Nephron (organoid): ENCODE measurements at regions not wholly inside any gene's neighbourhood (a gene's known extent, or its start where the extent isn't known, plus 50 kb on each side); places are given as distances from the start of the nearest gene placed in this dataset.

Experiments
- H3K27ac Mint-ChIP-seq, 3 experiments: 2 replicates each; pipeline ENCODE4 v1.8.0; 2020; ENCODE audit warnings: mixed read lengths in 3 of 3, mild to moderate bottlenecking in 2 of 3, moderate library complexity in 1 of 3
- H3K27me3 Mint-ChIP-seq: 2 replicates; pipeline ENCODE4 v1.8.0; 2021; ENCODE audit warnings: low read depth, mild to moderate bottlenecking, moderate library complexity, mixed read lengths
- H3K36me3 Mint-ChIP-seq: 2 replicates; pipeline ENCODE4 v1.8.0; 2020; ENCODE audit warnings: low read depth, mixed read lengths
- H3K4me1 Mint-ChIP-seq: 2 replicates; pipeline ENCODE4 v1.8.0; 2020; ENCODE audit warnings: mixed read lengths
- H3K4me3 Mint-ChIP-seq, 3 experiments: 2 replicates each; pipeline ENCODE4 v1.8.0; 2020; ENCODE audit warnings: mild to moderate bottlenecking in 3 of 3, mixed read lengths in 3 of 3, moderate library complexity in 2 of 3
- H3K9me3 Mint-ChIP-seq: 2 replicates; pipeline ENCODE4 v1.8.0; 2020; ENCODE audit warnings: mixed read lengths
- CTCF ChIP-seq, 3 experiments: fragments of 200-600 bp; sonication (generic); IDR thresholded peaks; one replicate each; pipeline ENCODE4 v1.5.0; 2021; ENCODE audit warnings: antibody characterized with exemption in 3 of 3; ENCODE audit not compliant: unreplicated experiment in 3 of 3

GRCh38 chr1:229076195-229076594 is 194.7 kb upstream of the RAB4A start:
- Mint-ChIP-seq H3K36me3 (no peaks in the 10 kb centered on the region), H3K4me1 (peaks cover 10% of the 10 kb centered on the region), H3K27me3 (no peaks in the 10 kb centered on the region), H3K9me3 (no peaks in the 10 kb centered on the region), H3K4me3 (no peak overlapping the region), H3K27ac (no peak overlapping the region)
- no peak for TF ChIP-seq CTCF (IDR thresholded peaks at IDR 0.05; ENCODE audit: unreplicated experiment in 3 of 3)

- peaks cover 27% of the 10 kb centered on the region for H3K9me3 Mint-ChIP-seq
- no peak for TF ChIP-seq CTCF (IDR thresholded peaks at IDR 0.05; ENCODE audit: unreplicated experiment in 3 of 3)
- no peak overlapping the region for H3K27ac Mint-ChIP-seq
- peaks cover 7% of the 10 kb centered on the region for H3K27me3 Mint-ChIP-seq
- H3K4me3 Mint-ChIP-seq, result no peak overlapping the region
- peaks cover 5% of the 10 kb centered on the region for H3K4me1 Mint-ChIP-seq
- peaks cover 6% of the 10 kb centered on the region for H3K36me3 Mint-ChIP-seq
Measured at GRCh38 chr1:229079016-229079595, 191.8 kb upstream of the RAB4A start.

- TF ChIP-seq CTCF (IDR thresholded peaks at IDR 0.05; ENCODE audit: unreplicated experiment in 3 of 3), result no peak
- no peak overlapping the region for H3K4me3 Mint-ChIP-seq
- H3K27ac Mint-ChIP-seq, result no peak overlapping the region
- peaks cover 10% of the 10 kb centered on the region for H3K36me3 Mint-ChIP-seq
- peaks cover 5% of the 10 kb centered on the region for H3K4me1 Mint-ChIP-seq
- peaks cover 33% of the 10 kb centered on the region for H3K9me3 Mint-ChIP-seq
- H3K27me3 Mint-ChIP-seq, result peaks cover 7% of the 10 kb centered on the region
Measured at GRCh38 chr1:229080361-229080760, 190.6 kb upstream of the RAB4A start.

GRCh38 chr1:229085291-229085690 is 185.6 kb upstream of the RAB4A start:
- TF ChIP-seq CTCF (IDR thresholded peaks at IDR 0.05; ENCODE audit: unreplicated experiment in 3 of 3), result no peak
- Mint-ChIP-seq H3K4me1 (peaks cover 8% of the 10 kb centered on the region), H3K9me3 (peaks cover 33% of the 10 kb centered on the region), H3K27ac (no peak overlapping the region), H3K4me3 (no peak overlapping the region), H3K27me3 (peaks cover 17% of the 10 kb centered on the region), H3K36me3 (peaks cover 10% of the 10 kb centered on the region)

GRCh38 chr1:229086091-229086490 is 184.8 kb upstream of the RAB4A start:
- Mint-ChIP-seq H3K36me3 (peaks cover 10% of the 10 kb centered on the region), H3K27ac (no peak overlapping the region), H3K4me1 (peaks cover 8% of the 10 kb centered on the region), H3K4me3 (no peak overlapping the region), H3K27me3 (peaks cover 19% of the 10 kb centered on the region), H3K9me3 (peaks cover 33% of the 10 kb centered on the region)
- TF ChIP-seq CTCF (IDR thresholded peaks at IDR 0.05; ENCODE audit: unreplicated experiment in 3 of 3), result no peak

- peaks cover 8% of the 10 kb centered on the region for H3K4me1 Mint-ChIP-seq
- H3K27me3 Mint-ChIP-seq, result peaks cover 19% of the 10 kb centered on the region
- H3K36me3 Mint-ChIP-seq, result peaks cover 7% of the 10 kb centered on the region
- no peak overlapping the region for H3K27ac Mint-ChIP-seq
- no peak overlapping the region for H3K4me3 Mint-ChIP-seq
- no peak for TF ChIP-seq CTCF (IDR thresholded peaks at IDR 0.05; ENCODE audit: unreplicated experiment in 3 of 3)
- H3K9me3 Mint-ChIP-seq, result peaks cover 28% of the 10 kb centered on the region
Measured at GRCh38 chr1:229086686-229087085, 184.2 kb upstream of the RAB4A start.
